Testis (tissue), 2 donors: ENCODE measurements at regions not wholly inside any gene's neighbourhood (a gene's known extent, or its start where the extent isn't known, plus 50 kb on each side); places are given as distances from the start of the nearest gene placed in this dataset.

Source experiments
- POLR2A ChIP-seq: fragments of 450-650 bp; IDR thresholded peaks from one replicate; pipeline ENCODE4 v1.6.1; 2017; ENCODE audit warnings: antibody characterized with exemption, mild to moderate bottlenecking, moderate library complexity
- TF ChIP-seq, protein P1 (sequence below), 3 experiments: fragments of 450-650 bp in 2 of 3; fragments of 200-600 bp in 1 of 3; sonication (generic) in 1 of 3; IDR thresholded peaks; one replicate each; pipeline ENCODE4 v1.5.1; 2016 to 2019; ENCODE audit warnings: antibody characterized with exemption in 3 of 3, mild to moderate bottlenecking in 2 of 3, moderate library complexity in 1 of 3

DNA sequence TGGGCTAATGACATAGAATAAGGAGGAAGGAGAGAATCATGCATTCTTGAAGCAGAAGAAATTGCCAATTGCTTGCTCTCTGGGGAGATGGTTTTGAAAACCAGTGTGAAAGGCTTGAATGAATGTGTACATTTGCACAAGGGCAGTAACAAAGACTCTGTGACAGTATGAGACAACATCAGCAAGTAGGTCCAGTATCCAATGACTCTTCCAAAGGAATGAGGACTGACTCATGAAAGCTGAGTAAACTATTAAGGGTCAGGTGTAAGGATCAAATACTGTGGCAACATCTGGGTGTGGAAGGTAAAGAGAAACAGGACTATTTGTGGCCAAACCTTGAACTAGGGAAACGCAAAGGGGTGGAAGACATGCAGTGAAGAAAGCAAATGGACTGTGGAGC, 886.0 kb upstream of the CHAC2 start:
- TF ChIP-seq, protein P1, sequence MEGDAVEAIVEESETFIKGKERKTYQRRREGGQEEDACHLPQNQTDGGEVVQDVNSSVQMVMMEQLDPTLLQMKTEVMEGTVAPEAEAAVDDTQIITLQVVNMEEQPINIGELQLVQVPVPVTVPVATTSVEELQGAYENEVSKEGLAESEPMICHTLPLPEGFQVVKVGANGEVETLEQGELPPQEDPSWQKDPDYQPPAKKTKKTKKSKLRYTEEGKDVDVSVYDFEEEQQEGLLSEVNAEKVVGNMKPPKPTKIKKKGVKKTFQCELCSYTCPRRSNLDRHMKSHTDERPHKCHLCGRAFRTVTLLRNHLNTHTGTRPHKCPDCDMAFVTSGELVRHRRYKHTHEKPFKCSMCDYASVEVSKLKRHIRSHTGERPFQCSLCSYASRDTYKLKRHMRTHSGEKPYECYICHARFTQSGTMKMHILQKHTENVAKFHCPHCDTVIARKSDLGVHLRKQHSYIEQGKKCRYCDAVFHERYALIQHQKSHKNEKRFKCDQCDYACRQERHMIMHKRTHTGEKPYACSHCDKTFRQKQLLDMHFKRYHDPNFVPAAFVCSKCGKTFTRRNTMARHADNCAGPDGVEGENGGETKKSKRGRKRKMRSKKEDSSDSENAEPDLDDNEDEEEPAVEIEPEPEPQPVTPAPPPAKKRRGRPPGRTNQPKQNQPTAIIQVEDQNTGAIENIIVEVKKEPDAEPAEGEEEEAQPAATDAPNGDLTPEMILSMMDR (IDR thresholded peaks at IDR 0.05) = no peak
- TF ChIP-seq POLR2A = no peak
